ENCODE measurements at regions not wholly inside any gene's neighbourhood (a gene's known extent, or its start where the extent isn't known, plus 50 kb on each side); places are given as distances from the start of the nearest gene placed in this dataset.

- no peak for TF ChIP-seq CTCF (IDR thresholded peaks at IDR 0.05; ENCODE audit: extremely low read depth, missing control alignments)
- no peak for DNase-seq (ENCODE audit: low spot score)
Observed at GRCh38 chr4:175369087-175369486, 443.0 kb downstream of the GPM6A start.

- TF ChIP-seq CTCF (IDR thresholded peaks at IDR 0.05; ENCODE audit: extremely low read depth, missing control alignments) = no peak
Observed at GRCh38 chr4:175371091-175371490, 441.0 kb downstream of the GPM6A start.

GRCh38 chr4:175373031-175373430 is 439.0 kb downstream of the GPM6A start:
- no peak for TF ChIP-seq CTCF (IDR thresholded peaks at IDR 0.05; ENCODE audit: extremely low read depth, missing control alignments)
- DNase-seq (ENCODE audit: low spot score) = no peak

More at GRCh38 chr4:175371091-175371490, 441.0 kb downstream of the GPM6A start:
- no peak for DNase-seq (ENCODE audit: low spot score)

- DNase-seq (ENCODE audit: low spot score) = no peak
- no peak for TF ChIP-seq CTCF (IDR thresholded peaks at IDR 0.05; ENCODE audit: extremely low read depth, missing control alignments)
Observed at GRCh38 chr4:175374459-175374858, 437.6 kb downstream of the GPM6A start.

GRCh38 chr4:175376287-175376977 is 435.6 kb downstream of the GPM6A start:
- DNase-seq (ENCODE audit: low spot score) = no peak
- TF ChIP-seq CTCF (IDR thresholded peaks at IDR 0.05; ENCODE audit: extremely low read depth, missing control alignments) = no peak

GRCh38 chr4:175377203-175377602 is 434.9 kb downstream of the GPM6A start:
- no peak for DNase-seq (ENCODE audit: low spot score)
- no peak for TF ChIP-seq CTCF (IDR thresholded peaks at IDR 0.05; ENCODE audit: extremely low read depth, missing control alignments)

GRCh38 chr4:175378372-175378771 is 433.7 kb downstream of the GPM6A start:
- TF ChIP-seq CTCF (IDR thresholded peaks at IDR 0.05; ENCODE audit: extremely low read depth, missing control alignments) = no peak
- DNase-seq (ENCODE audit: low spot score) = no peak

Data from GM20000 (cell line).